GM12892 (cell line): ENCODE measurements at regions not wholly inside any gene's neighbourhood (a gene's known extent, or its start where the extent isn't known, plus 50 kb on each side); places are given as distances from the start of the nearest gene placed in this dataset.

Source experiments
- POLR2A ChIP-seq: IDR thresholded peaks from 2 replicates; pipeline ENCODE4 v1.6.1; 2011; ENCODE audit warnings: low read depth, low read length, control low read depth
- POLR2AphosphoS5 ChIP-seq: IDR thresholded peaks from 2 replicates; pipeline ENCODE4 v1.6.1; 2011; ENCODE audit warnings: low read depth, low read length, control low read depth

- TF ChIP-seq POLR2A, result no peak
- no peak for TF ChIP-seq POLR2AphosphoS5
Measured at GRCh38 chr4:174157106-174157607, 126.3 kb downstream of the FBXO8 start.
